GM12878 (cell line): ENCODE measurements at regions not wholly inside any gene's neighbourhood (a gene's known extent, or its start where the extent isn't known, plus 50 kb on each side); places are given as distances from the start of the nearest gene placed in this dataset.

Source experiments
- ATAC-seq: fragments of 200-7000 bp; cut with Tn5 transposase; 3 replicates; pipeline ENCODE4 v1.9.1; 2020; ENCODE audit warnings: mild to moderate bottlenecking, moderate library complexity
- BruUV-seq: library from RNA; stranded (reverse); fragments of 400-500 nt; replicated peaks from 2 replicates; lab custom pipeline; 2021; lab: Mats Ljungman, UMichigan
- CTCF ChIA-PET: fragments of 300-600 bp; sonication (Branson Sonifier 250); formaldehyde crosslinking; extraction: SDS; loops from one replicate; lab custom pipeline; 2021; ENCODE audit warnings: inconsistent platforms; lab: Yijun Ruan, JAX
- POLR2A ChIA-PET: fragments of 350-600 bp; formaldehyde crosslinking; extraction: SDS; loops from one replicate; lab custom pipeline; 2021; ENCODE audit warnings: inconsistent platforms; lab: Charles Lee
- RAD21 ChIA-PET: fragments of 300-600 bp; sonication (Branson Sonifier 250); formaldehyde crosslinking; loops from one replicate; lab custom pipeline; 2023; ENCODE audit warnings: antibody characterized with exemption; ENCODE audit not compliant: unreplicated experiment; lab: Charles Lee
- SMC1A ChIA-PET: fragments of 300-600 bp; sonication (Branson Sonifier 250); formaldehyde crosslinking; loops from one replicate; lab custom pipeline; 2023; ENCODE audit not compliant: unreplicated experiment, uncharacterized antibody; lab: Charles Lee
- DNase-seq: peaks from one replicate; pipeline ENCODE4 v3.0.0-alpha.2; 2011; ENCODE audit warnings: low read depth, low spot score
- FAIRE-seq: peaks from 3 replicates; lab custom pipeline; 2011; peaks lifted over from hg19 to GRCh38; lab: Jason Lieb, UNC
- H2AFZ ChIP-seq: 2 replicates; pipeline ENCODE4 v1.6.0; 2011; ENCODE audit warnings: low read depth, low read length, control low read depth; ENCODE audit not compliant: control insufficient read depth
- H3K27ac ChIP-seq: 2 replicates; pipeline ENCODE4 v1.5.1; 2011; ENCODE audit warnings: control low read depth; ENCODE audit not compliant: control insufficient read depth, insufficient read depth
- H3K27me3 ChIP-seq, 2 experiments: replicated peaks in 1 of 2; 2 replicates each; pipeline versions ENCODE4 v1.6.0 to v1.6.1; 2011; ENCODE audit warnings: low read length in 1 of 2; ENCODE audit not compliant: control insufficient read depth in 2 of 2, insufficient read depth in 2 of 2
- H3K36me3 ChIP-seq, 2 experiments: 2 replicates each; pipeline ENCODE4 v1.5.1; 2011; ENCODE audit warnings: low read length in 1 of 2; ENCODE audit not compliant: control insufficient read depth in 2 of 2, insufficient read depth in 2 of 2
- H3K4me1 ChIP-seq: 2 replicates; pipeline ENCODE4 v1.6.1; 2011; ENCODE audit warnings: mild to moderate bottlenecking, low read length, moderate library complexity, mixed read lengths; ENCODE audit not compliant: control insufficient read depth, insufficient read depth
- H3K4me2 ChIP-seq: 2 replicates; pipeline ENCODE4 v1.6.0; 2011; ENCODE audit warnings: control low read depth; ENCODE audit not compliant: control insufficient read depth, insufficient read depth
- H3K4me3 ChIP-seq: fragments of 200-600 bp; sonication (generic); 2 replicates; pipeline ENCODE4 v1.5.1; 2016
- H3K79me2 ChIP-seq: 2 replicates; pipeline ENCODE4 v1.6.0; 2011; ENCODE audit warnings: low read length; ENCODE audit not compliant: control insufficient read depth, insufficient read depth
- H3K9ac ChIP-seq: 2 replicates; pipeline ENCODE4 v1.8.0; 2011; ENCODE audit warnings: low read length, control low read depth, mixed read lengths; ENCODE audit not compliant: control insufficient read depth, insufficient read depth
- H3K9me3 ChIP-seq: replicated peaks from 3 replicates; pipeline ENCODE4 v1.5.1; 2011; ENCODE audit warnings: mild to moderate bottlenecking, low read length; ENCODE audit not compliant: control insufficient read depth, insufficient read depth
- H4K20me1 ChIP-seq: 2 replicates; pipeline ENCODE4 v1.6.0; 2011; ENCODE audit not compliant: control insufficient read depth, insufficient read depth
- CHD1 ChIP-seq: IDR thresholded peaks from 2 replicates; pipeline ENCODE4 v1.6.1; 2012; ENCODE audit warnings: low read depth, low read length, improper control_type of control experiment
- CREM ChIP-seq: IDR thresholded peaks from 2 replicates; pipeline ENCODE4 v1.6.1; 2014; ENCODE audit warnings: antibody characterized with exemption, low read depth
- EED ChIP-seq: sonication (generic); IDR thresholded peaks from 2 replicates; pipeline ENCODE4 v1.6.1; 2016; ENCODE audit warnings: antibody characterized with exemption, low read depth
- FOS ChIP-seq: IDR thresholded peaks from 3 replicates; pipeline ENCODE4 v1.6.1; 2011; ENCODE audit warnings: borderline replicate concordance; ENCODE audit not compliant: insufficient read length; ENCODE audit errors: extremely low read depth
- FOXM1 ChIP-seq: IDR thresholded peaks from 2 replicates; pipeline ENCODE4 v1.6.1; 2012; ENCODE audit warnings: low read depth, mild to moderate bottlenecking, inconsistent platforms, low read length, moderate library complexity
- NFXL1 ChIP-seq: fragments of 450-650 bp; IDR thresholded peaks from 2 replicates; pipeline ENCODE4 v1.6.1; 2017; ENCODE audit warnings: antibody characterized with exemption, mild to moderate bottlenecking, borderline replicate concordance
- NR2C1 ChIP-seq: fragments of 450-650 bp; IDR thresholded peaks from 2 replicates; pipeline ENCODE4 v1.6.1; 2017; ENCODE audit warnings: antibody characterized with exemption, mild to moderate bottlenecking, moderate library complexity
- NR2C2 ChIP-seq: IDR thresholded peaks from 2 replicates; pipeline ENCODE4 v1.6.1; 2011; ENCODE audit warnings: borderline replicate concordance, low read depth; ENCODE audit not compliant: control insufficient read depth, insufficient read length
- POLR2AphosphoS2 ChIP-seq: IDR thresholded peaks from 2 replicates; pipeline ENCODE4 v1.6.1; 2011; ENCODE audit warnings: low read depth, mild to moderate bottlenecking, low read length, improper control_type of control experiment, moderate library complexity
- POLR2AphosphoS5 ChIP-seq: IDR thresholded peaks from 2 replicates; pipeline ENCODE4 v1.6.1; 2011; ENCODE audit warnings: mild to moderate bottlenecking, low read length, inconsistent platforms
- RCOR1 ChIP-seq: conservative IDR thresholded peaks from 2 replicates; pipeline ENCODE4 v1.6.1; 2012; ENCODE audit warnings: low read depth, low read length, improper control_type of control experiment
- SMAD1 ChIP-seq: fragments of 450-650 bp; IDR thresholded peaks from 2 replicates; pipeline ENCODE4 v1.6.1; 2018; ENCODE audit warnings: mild to moderate bottlenecking, low read depth; ENCODE audit not compliant: partially characterized antibody
- SREBF2 ChIP-seq: IDR thresholded peaks from 2 replicates; pipeline ENCODE4 v1.6.1; 2012; ENCODE audit warnings: mild to moderate bottlenecking, low read length
- ZNF207 ChIP-seq: fragments of 450-650 bp; IDR thresholded peaks from 2 replicates; pipeline ENCODE4 v1.6.1; 2014; ENCODE audit warnings: antibody characterized with exemption, mild to moderate bottlenecking, borderline replicate concordance
- ZZZ3 ChIP-seq: IDR thresholded peaks from 2 replicates; pipeline ENCODE4 v1.6.1; 2011; ENCODE audit warnings: low read depth; ENCODE audit not compliant: control insufficient read depth, insufficient read length
- in situ Hi-C: fragments of 300-500 bp; cut with MboI; formaldehyde crosslinking; loops from 9 replicates; pipeline ENCODE4 v1.14.3; 2018; ENCODE audit warnings: mixed read lengths
- intact Hi-C: fragments of 100-400 bp; cut with micrococcal nuclease; formaldehyde crosslinking; loops from one replicate; pipeline ENCODE4 v1.14.2; 2022; ENCODE audit not compliant: unreplicated experiment
- TF ChIP-seq, protein P1 (sequence below): fragments of 450-650 bp; IDR thresholded peaks from 2 replicates; pipeline ENCODE4 v1.6.1; 2017; ENCODE audit warnings: low read depth, mild to moderate bottlenecking, moderate library complexity
- TF ChIP-seq, protein P2 (sequence below): IDR thresholded peaks from 2 replicates; pipeline ENCODE4 v1.6.1; 2011; ENCODE audit warnings: borderline replicate concordance, low read depth, mild to moderate bottlenecking, moderate library complexity, mixed read lengths, low read length; ENCODE audit not compliant: insufficient read depth; ENCODE audit errors: extremely low read length
- TF ChIP-seq, protein P3 (sequence below): IDR thresholded peaks from 2 replicates; pipeline ENCODE4 v1.6.1; 2012; ENCODE audit warnings: low read length, inconsistent platforms
- TF ChIP-seq, protein P4 (sequence below): IDR thresholded peaks from 2 replicates; pipeline ENCODE4 v1.6.1; 2012; ENCODE audit warnings: low read depth, low read length, improper control_type of control experiment

DNA sequence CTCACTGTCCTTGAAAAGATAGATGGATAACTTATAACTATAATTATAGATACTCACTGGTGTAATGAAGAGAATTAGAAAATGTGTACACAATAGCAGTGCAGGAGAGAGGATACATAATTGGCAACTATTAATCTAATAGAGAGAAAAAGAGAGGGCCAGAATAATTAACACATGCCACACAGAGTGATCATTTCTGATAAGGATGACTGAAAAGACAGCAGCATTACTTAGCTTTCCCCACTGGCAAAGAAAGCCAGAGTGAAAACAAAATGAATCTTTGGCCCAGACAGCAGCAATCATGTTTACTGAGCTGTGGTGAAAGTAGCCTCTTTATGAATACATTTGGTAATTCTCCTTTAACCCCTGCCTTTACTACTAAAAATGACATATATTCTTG, 493.3 kb upstream of the ROBO1 start:
- POLR2A ChIA-PET, result no interaction called here
- intact Hi-C loops, result no loop called here

More for the DNA sequence above, 493.3 kb upstream of the ROBO1 start:
- RAD21 ChIA-PET, result no interaction called here
- FAIRE-seq (no peak), ATAC-seq (no peak), DNase-seq (no peak)
- in situ Hi-C loops, result no loop called here
- no TSS peak for BruUV-seq
- no peaks in the 10 kb centered on the region for H3K79me2 ChIP-seq
- SMC1A ChIA-PET, result no interaction called here
- no peak overlapping the region for H3K4me3 ChIP-seq
- no peak overlapping the region for H3K9ac ChIP-seq
- no peak overlapping the region for H2AFZ ChIP-seq
- H3K27ac ChIP-seq, result no peak overlapping the region
- H3K27me3 ChIP-seq, result no peaks in the 10 kb centered on the region
- H3K4me1 ChIP-seq, result no peaks in the 10 kb centered on the region
- no peaks in the 10 kb centered on the region for H3K36me3 ChIP-seq
- CTCF ChIA-PET, result interaction anchor here (1.0 kb wide), 1 partner anchor 12 kb away, joined by 4 read pairs; no protein-coding TSS in a partner anchor
- no peaks in the 10 kb centered on the region for H4K20me1 ChIP-seq
- no peak overlapping the region for H3K4me2 ChIP-seq
- no peaks in the 10 kb centered on the region for H3K9me3 ChIP-seq
- TF ChIP-seq NR2C2 (no peak), ZNF207 (no peak), SMAD1 (no peak), CHD1 (no peak), RCOR1 (no peak), NFXL1 (no peak), FOXM1 (no peak), FOS (no peak), POLR2AphosphoS2 (no peak), SREBF2 (no peak), ZZZ3 (no peak), NR2C1 (no peak), EED (no peak), POLR2AphosphoS5 (no peak), CREM (no peak)
- TF ChIP-seq, protein P1, sequence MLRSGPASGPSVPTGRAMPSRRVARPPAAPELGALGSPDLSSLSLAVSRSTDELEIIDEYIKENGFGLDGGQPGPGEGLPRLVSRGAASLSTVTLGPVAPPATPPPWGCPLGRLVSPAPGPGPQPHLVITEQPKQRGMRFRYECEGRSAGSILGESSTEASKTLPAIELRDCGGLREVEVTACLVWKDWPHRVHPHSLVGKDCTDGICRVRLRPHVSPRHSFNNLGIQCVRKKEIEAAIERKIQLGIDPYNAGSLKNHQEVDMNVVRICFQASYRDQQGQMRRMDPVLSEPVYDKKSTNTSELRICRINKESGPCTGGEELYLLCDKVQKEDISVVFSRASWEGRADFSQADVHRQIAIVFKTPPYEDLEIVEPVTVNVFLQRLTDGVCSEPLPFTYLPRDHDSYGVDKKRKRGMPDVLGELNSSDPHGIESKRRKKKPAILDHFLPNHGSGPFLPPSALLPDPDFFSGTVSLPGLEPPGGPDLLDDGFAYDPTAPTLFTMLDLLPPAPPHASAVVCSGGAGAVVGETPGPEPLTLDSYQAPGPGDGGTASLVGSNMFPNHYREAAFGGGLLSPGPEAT, result no peak
- TF ChIP-seq, protein P2, sequence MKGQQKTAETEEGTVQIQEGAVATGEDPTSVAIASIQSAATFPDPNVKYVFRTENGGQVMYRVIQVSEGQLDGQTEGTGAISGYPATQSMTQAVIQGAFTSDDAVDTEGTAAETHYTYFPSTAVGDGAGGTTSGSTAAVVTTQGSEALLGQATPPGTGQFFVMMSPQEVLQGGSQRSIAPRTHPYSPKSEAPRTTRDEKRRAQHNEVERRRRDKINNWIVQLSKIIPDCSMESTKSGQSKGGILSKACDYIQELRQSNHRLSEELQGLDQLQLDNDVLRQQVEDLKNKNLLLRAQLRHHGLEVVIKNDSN, result no peak
- TF ChIP-seq, protein P3, sequence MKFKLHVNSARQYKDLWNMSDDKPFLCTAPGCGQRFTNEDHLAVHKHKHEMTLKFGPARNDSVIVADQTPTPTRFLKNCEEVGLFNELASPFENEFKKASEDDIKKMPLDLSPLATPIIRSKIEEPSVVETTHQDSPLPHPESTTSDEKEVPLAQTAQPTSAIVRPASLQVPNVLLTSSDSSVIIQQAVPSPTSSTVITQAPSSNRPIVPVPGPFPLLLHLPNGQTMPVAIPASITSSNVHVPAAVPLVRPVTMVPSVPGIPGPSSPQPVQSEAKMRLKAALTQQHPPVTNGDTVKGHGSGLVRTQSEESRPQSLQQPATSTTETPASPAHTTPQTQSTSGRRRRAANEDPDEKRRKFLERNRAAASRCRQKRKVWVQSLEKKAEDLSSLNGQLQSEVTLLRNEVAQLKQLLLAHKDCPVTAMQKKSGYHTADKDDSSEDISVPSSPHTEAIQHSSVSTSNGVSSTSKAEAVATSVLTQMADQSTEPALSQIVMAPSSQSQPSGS, result no peak
- TF ChIP-seq, protein P4, sequence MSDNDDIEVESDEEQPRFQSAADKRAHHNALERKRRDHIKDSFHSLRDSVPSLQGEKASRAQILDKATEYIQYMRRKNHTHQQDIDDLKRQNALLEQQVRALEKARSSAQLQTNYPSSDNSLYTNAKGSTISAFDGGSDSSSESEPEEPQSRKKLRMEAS, result no peak
